ENCODE measurements at regions not wholly inside any gene's neighbourhood (a gene's known extent, or its start where the extent isn't known, plus 50 kb on each side); places are given as distances from the start of the nearest gene placed in this dataset.
"Not testable (repeated sequence)": the region's sequence is repeated elsewhere in the genome, so short reads cannot be mapped to it uniquely, and the experiment has no call there.

- DNase-seq: no peak
Measured at GRCh38 chr6:11323666-11324452, 91.4 kb upstream of the NEDD9 start.

GRCh38 chr6:11322252-11322885, 89.9 kb upstream of the NEDD9 start:
- DNase-seq: no peak

GRCh38 chr6:11320914-11321597, 88.6 kb upstream of the NEDD9 start:
- no peak for DNase-seq

- no peak for DNase-seq
Measured at GRCh38 chr6:11318835-11319813, 86.7 kb upstream of the NEDD9 start.

GRCh38 chr6:11317885-11318771, 85.7 kb upstream of the NEDD9 start:
- DNase-seq: peak; percentile 36 to 59 (median 42)

- DNase-seq: no peak
Measured at GRCh38 chr6:11315743-11316437, 83.4 kb upstream of the NEDD9 start.

GRCh38 chr6:11313207-11313606, 80.7 kb upstream of the NEDD9 start:
- DNase-seq: no peak

- DNase-seq: no peak
Measured at GRCh38 chr6:11311970-11312369, 79.5 kb upstream of the NEDD9 start.

GRCh38 chr6:11309947-11310665, 77.6 kb upstream of the NEDD9 start:
- DNase-seq: no peak

GRCh38 chr6:11307226-11307625, 74.8 kb upstream of the NEDD9 start:
- no peak for DNase-seq

GRCh38 chr6:11304946-11305345, 72.5 kb upstream of the NEDD9 start:
- DNase-seq: no peak

GRCh38 chr6:11299876-11300428, 67.5 kb upstream of the NEDD9 start:
- DNase-seq: not testable (repeated sequence)

GRCh38 chr6:11299421-11299784, 66.9 kb upstream of the NEDD9 start:
- DNase-seq: not testable (repeated sequence)

GRCh38 chr6:11298651-11299420, 66.4 kb upstream of the NEDD9 start:
- no peak for DNase-seq

- no peak for DNase-seq
Measured at GRCh38 chr6:11297376-11297729, 64.9 kb upstream of the NEDD9 start.

GRCh38 chr6:11296449-11297375, 64.2 kb upstream of the NEDD9 start:
- DNase-seq: no peak

- no peak for DNase-seq
Measured at GRCh38 chr6:11295969-11296368, 63.5 kb upstream of the NEDD9 start.

GRCh38 chr6:11294228-11294627, 61.8 kb upstream of the NEDD9 start:
- no peak for DNase-seq

Measured in activated CD4-positive, CD25-positive, alpha-beta regulatory T cell (primary cell).